Glomerular endothelial cell (primary cell): ENCODE measurements at regions not wholly inside any gene's neighbourhood (a gene's known extent, or its start where the extent isn't known, plus 50 kb on each side); places are given as distances from the start of the nearest gene placed in this dataset.
A peak's percentile ranks its signal among the peaks of the same experiment; 100 is the strongest.

Source experiments
- DNase-seq: peaks from one replicate; pipeline ENCODE4 v3.0.0-alpha.2; 2011; ENCODE audit warnings: low read depth, low spot score; ENCODE audit errors: extremely low read depth

DNA sequence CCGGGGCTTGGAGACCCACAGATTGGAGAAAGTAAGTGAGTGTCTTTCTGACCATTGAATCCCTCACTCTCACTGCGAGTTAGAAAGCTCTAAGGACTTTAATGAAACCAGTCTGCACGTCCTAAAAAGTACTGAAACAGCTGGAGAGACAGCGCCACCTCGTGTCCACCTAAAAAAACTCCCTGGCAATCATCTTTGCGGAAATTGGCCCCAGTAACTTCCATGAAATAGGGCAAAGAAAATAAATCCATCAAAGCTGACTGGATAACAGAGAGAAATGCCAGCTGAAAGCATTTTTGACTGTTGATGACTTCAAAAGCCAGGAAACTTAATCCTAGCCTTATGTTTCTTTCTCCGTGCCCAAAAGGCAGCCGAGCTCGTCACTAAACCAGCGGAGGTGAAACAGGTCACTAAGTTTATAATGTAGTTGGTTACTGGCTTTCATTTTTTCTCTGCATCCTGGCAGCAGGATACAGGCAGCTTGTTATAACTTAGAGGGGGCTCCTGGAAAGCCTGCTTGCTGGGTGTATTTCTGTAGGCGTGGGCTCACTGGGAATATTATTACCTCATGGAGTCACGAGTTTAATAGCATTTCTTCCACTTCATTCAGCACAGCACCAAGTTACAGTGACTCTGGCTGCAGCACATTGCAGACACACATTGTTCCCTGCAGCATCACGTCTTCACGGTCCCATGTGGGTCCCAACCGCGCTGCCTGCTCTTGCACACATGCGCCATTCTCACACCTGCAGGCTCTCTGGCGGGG lies 266.5 kb downstream of the HRH4 start:
- DNase-seq = peak; percentile 51

DNA sequence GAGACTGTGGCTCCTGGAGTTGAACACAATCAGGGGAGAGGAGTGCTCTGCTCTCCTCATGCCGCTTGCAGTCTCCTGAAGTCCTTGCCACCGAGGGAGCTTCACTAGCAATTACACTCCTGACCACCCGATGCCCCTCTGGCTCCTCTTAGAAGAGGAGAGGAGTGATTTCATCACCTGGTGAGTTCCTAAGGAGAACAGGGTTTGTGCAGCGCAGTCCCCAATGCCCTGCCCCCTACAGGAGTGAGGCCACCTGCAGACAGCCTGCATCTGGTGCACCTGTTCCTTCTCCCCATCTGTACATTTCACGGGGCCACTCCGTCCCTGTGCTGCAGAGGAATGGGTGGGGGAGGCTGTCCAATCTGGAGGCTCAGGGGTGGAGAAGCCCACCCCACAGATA lies 267.2 kb downstream of the HRH4 start:
- no peak for DNase-seq

DNA sequence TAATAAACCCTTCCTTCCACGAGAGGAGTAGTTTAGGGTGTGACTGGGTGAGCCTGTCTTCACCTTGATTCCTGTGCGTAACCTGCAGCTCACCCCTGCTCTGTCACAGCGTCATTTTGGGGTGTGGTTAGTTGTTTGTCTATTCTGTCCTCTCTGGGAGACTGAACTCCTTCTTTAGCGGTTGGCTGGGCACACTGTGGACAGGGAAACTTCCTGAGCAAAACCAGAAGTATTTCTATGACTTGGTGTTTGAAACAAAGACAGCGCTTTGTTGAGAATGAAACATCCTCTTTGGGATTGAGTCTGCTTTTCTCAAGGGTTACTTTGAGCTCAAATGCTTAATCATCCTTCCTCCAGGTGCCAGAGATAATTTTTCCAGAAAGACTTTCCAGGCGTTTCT lies 270.7 kb downstream of the HRH4 start:
- no peak for DNase-seq

DNA sequence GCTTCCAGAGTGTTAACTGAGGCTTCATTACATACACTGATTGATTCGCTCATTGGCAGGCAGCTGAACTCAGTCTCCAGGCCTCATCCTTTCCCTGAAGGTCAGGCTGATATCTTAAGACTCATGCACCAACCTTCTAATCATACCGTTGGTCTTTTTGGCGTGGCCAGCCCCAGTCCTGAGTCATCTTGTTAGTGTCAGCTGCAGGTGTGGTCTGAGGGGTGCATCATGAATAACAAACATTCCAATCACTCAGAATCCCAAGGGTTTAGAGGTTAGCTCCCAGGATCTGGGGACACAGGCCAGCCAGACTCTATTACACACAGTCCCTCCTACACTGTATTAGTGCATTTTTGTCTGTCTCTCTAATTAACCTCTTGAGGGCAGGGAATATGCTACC lies 271.5 kb downstream of the HRH4 start:
- no peak for DNase-seq

DNA sequence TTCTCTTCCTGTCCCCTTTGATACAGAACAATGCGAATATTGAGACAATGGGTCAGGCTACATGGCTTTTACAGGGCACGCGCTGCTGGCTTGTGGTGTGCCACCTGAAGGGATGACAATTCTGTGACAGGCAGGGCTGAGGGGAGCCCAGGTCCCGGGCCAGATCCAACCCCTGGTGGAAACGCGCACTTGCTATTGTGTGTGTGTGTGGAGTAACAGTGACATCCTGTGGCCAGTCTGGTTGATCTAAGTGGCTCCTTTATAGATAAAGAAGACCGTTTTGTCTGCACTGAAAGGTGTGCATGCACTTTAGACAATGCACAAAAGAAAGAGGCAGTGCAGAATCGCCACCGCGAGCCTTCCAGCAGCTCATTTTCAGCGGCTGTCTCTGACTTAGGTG lies 273.6 kb downstream of the HRH4 start:
- no peak for DNase-seq

DNA sequence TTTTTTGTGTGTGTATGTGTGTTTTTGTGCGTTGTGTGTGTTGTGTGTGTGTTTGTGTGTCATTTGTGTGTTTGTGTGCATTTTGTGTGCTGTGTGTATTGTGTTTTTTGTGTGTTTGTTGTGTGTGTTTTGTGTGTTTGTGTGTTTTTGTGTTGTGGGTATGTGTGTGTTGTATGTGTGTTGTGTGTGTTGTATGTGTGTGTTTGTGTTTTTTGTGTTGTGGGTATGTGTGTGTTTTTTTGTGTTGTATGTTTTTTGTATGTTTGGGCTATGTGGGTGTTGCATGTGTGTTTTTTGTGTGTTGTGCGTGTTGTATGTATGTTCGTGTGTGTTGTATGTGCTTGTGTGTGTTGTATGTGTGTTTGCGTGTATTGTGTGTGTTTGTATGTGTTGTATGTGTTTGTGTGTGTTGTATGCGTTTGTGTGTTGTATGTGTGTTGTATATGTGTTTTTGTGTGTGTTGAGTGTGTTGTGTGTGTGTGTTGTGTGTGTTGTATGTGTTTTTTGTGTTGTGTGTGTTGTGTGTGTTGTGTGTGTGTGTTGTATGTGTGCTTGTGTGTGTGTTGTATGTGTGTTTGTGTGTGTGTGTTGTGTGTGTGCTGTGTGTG lies 275.3 kb downstream of the HRH4 start:
- DNase-seq = no peak

DNA sequence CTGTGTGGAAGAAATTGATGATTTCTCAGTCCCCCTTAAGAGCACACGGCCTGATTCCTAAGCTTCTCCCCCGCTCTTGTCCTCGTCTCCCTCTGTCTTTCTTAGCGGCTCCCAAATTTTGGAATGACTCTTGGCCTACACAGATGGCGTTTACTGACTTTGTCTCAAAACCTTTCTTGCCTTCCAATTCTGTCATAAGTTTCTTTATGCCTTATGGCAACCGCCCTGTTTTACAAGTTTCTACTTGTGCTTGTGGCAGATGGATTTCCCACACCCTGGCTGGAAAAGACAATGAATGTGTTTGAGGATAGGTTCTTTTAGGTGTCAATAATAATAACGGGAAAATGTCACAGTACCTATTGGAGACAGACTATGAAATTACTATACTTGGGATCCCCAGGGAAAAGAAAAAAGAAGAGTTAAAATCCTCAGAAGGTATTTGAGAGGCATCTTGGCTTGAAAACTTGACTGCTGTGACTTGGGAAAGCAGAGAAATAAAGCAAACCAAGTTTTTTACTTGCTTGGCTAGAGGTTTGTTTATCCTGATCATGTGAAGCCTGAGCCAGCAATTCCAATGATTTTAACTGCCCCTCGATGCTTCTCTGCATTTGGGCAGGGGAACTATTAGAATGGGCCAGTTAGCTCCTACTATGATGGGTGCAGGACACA lies 276.4 kb downstream of the HRH4 start:
- no peak for DNase-seq

DNA sequence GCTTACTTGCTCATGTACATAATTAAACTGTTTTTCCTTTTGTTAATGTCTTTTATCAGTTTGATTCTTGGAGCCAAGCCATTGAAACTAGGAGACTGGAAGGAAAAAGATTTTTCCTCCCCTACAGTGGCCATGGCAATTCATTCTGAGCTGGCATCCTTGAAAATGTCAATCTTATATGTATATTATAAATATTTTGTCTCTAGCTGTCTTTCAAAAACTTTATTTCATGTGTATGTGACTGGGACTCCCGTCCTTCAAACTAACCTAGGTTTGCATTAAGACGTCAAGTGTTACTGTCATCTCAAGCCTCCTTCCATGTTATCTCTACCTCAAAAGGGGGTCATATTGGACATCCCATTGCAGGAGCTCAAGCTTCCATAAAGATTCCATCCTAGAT lies 280.4 kb downstream of the HRH4 start:
- no peak for DNase-seq

DNA sequence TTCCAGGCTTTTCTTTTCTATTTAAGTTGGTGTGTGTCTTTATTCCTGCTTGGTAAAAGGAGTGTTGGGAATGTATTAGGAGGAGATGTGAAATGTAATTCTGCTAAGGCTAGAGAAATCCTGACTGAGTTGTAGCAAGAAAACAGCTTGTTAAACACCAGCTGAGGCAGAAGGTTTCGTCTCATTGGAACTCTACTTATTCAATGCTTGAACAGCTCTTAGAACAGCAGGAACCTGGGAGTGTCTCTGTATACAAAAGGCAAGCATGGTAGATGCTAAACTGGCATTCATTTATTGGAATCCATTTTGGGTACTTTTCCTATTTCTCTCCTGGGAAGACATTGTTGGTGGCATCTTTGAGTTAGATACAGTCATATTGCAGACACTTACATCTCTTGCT lies 280.9 kb downstream of the HRH4 start:
- no peak for DNase-seq

DNA sequence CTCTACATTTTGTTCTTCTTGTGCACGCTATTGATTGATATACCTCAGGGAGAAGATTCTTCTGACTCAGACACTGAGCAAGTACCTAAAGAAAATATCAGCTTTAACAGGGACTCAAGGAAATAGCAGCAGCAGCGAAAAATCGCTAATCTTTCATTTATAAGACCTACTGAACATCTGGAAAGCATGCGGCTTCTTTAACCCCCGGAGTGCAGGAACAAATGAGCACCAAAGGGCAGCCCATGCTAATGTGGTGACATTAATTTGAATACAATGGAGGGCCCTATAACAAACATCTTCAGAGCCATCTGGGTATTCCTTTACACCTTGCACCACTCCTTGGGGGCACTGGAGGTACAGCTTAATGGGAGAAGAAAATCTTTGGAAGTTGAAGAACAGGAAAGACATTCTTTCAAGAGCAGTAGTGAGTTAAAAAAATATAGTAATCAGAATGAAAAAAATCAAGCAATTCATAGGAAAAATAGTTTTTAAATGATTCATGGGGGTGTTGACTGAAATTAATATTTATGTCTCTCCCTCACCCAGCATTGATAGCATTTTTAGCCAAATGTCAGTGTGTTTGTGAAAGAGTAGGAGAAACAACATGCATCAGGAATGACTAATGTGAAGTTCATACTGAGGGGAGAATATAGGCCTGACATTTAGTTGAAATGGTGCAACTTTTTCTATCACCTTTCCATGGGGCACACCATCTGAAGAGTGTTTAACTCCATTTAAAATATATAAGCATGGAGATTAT lies 281.7 kb downstream of the HRH4 start:
- DNase-seq = no peak

DNA sequence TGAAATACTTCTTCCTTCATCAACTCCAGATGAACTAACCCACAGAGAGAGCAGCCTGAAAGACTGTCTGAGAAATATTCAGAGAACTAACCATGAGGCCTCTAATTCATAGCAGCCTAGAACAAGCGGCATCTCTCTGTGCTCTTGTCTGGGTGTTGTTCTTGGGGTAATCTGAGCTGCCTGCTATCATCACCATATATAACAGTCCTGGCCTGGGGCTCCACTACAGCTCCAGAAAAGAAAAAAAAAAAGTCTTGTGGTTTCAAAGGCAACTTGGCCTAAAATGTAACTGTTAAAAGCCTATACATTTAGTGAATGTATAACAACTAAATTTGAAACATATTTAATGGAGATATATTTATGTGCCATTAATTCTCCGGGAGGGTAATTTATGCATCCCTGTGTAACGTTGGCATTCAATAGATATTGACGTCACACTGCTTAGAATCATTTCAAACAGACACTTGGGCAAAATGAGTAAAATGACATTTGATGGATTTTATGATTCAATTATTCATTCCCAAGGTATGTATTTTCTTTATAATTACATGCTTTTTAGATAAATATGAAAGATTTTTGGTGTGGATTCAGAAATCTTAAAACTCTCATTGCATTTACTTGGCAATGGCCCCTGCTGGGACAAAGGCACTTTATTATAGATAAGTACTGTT lies 294.3 kb downstream of the HRH4 start:
- DNase-seq = no peak

DNA sequence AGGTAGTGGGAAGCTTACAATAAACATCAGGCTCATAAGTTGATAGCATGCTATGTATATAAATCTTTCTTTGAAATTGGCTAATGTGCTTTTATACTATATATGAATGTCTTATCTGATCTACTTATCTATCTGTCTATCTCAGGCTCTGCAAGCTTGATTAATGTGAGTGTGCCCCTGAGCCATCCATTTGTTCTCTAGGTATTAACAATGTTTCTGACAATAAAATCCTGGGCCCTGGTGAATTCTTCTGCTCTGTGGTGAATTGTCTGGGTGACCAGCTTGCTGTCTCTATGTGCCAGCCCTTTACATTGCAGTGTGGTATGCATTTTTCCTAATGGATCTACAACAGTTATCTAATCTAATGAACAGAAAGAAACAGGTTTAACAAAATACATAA lies 295.9 kb downstream of the HRH4 start:
- DNase-seq = no peak

DNA sequence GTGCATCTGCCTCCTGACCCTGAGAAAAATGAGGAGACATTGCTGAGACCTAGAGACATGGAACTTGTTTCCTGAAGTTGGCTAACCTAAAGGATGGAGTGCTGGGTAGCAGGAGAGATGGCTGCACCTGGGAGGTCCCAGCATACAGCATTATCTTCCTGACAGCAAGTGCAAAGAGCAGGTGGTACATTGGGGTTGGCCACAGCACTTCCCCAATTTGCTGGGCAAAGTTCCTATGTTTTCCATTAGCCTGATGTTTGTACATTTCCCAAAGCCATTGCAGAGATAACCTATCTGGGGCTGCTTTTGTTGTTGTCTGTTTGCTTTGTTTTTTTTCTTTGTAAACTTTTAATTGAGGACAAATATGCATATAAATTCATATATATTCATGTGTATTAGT lies 296.7 kb downstream of the HRH4 start:
- DNase-seq = no peak

DNA sequence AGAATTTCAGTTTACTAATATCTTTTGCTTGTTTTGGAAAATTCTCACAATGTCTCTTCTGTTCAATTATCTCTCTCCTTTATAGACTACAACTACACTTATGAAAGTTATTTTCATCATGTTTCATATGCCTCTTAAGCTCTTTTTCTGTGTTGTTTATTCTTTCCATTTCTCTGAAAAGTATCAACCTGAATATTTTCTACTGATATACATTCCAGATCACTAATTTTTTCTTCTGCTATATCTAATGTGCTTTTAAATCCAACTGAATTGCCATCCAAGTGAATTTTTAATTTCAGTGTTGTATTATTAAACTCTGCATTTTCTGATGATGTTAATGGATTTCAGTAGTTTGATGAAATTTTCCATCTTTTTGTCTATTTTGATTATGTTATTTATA lies 301.3 kb downstream of the HRH4 start:
- DNase-seq = no peak

DNA sequence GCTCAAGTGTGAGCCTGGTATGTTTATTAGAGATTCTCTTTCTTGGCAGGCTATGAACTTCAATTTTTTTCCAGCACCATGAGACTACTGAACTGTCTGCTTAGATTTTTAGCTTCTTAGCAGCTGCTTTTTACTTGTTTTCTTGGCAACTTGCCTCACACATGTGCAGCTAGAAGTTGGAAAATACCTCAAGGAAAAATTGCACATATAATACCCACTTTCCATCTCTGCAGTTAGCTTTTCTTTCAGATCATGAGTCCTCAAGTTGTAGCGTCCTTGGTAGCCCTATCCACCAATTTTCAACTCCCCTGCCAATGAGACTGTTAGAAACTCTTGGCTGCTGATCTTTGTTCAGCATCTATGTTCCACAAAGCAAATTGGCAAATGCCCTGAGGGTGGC lies 302.1 kb downstream of the HRH4 start:
- no peak for DNase-seq

DNA sequence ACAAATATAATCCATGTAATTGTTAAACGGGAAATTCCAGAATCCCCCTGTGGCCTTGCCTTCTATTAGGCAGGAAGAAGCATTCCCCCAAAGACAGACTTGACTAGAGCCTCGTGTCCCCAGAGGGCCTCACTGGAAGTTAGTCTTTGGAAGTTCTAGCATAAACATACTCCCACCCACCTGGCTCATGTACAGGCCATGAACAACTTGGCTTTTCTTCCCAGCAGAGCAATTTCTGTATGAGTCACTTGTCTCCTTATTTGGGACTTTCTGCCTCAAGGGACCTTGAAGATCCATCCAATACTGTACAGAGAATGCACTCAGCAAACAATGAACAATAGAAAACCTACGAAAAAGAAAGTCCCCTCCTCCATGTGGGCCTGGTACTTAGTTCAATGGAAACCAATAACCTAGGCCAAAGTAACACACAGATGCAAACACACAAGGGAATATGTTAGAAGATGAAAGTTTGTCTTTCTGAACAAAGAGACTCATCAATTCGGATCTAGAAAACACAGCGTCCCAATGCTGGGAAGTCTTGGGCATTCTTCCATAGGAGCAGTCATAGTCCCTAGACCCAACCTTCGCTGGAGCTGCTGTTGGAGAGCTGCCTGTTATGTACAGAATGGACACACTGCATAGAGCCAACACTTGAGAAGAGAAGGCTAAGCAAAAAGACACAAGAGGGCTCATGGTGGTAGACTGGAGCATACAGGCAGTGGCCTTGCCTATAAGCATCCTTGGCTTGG lies 303.5 kb downstream of the HRH4 start:
- no peak for DNase-seq

DNA sequence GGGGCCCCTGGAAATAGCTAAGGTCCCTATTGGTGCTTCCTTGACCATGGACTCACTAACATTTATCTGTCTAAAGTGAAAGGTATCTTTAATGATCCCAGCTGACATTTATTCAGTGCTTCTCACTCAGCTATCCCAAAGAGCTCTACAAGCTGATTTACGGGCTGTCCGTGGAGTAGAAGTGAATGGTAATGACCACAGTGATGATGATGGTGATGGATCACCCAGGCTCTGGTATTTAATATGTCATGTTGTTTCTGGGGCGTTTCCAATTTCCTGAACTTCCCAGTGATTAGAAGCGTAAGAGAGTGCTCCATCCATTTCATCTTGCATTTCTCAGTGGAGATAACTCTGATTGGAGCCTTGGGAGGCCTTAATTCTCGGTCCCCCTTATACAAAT lies 304.3 kb downstream of the HRH4 start:
- DNase-seq = no peak

DNA sequence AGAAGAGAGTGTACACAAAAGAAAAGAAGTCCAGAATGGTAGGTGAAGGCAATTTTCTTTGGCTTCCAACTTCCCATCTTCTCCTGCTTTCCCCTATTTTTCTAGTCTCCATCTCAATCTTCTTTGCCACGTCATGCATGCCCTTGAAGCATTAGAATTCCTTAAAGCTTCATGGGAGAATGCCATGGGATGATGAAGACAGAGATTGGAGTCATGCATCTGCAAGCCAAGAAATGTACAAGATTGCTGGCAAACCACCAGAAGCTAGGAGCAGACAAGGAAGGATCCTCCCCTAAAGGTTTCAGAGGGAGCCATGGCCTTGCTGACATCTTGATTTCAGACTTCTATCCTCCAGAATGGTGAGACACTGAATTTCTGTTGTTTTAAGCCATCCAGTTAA lies 305.9 kb downstream of the HRH4 start:
- no peak for DNase-seq

DNA sequence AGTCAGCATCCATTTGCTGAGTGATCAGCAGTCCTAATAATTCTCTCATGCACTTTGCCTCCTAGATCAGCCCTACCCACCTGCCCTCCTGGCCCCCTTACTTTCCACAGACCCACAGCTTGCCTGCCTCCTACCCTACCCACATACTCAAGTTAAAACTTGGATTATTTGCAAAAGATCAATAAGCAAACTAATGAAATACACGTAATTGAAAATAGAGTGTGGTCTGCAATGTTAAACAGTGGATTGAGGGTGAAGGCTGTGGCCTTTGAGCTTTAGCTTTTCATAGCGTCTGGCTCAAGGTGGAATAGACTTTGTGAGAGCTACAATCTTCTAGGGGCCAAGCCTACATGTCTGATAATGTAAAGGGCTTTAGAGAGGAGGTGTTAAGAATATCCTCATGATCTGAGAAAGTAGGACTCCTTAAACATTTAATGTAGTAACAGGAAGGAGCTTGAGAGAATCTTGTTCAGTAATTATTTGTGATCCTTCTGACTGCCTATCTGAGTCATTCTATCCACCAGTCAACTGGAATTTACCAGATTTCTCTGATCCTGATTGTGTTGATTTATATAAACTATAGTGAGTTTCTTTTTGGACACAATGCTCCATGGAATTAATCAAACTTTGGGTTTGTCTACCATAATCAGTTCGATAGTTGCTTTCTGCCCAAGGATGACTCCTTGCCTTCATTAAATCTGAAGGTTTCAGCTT lies 310.0 kb downstream of the HRH4 start:
- DNase-seq = no peak

DNA sequence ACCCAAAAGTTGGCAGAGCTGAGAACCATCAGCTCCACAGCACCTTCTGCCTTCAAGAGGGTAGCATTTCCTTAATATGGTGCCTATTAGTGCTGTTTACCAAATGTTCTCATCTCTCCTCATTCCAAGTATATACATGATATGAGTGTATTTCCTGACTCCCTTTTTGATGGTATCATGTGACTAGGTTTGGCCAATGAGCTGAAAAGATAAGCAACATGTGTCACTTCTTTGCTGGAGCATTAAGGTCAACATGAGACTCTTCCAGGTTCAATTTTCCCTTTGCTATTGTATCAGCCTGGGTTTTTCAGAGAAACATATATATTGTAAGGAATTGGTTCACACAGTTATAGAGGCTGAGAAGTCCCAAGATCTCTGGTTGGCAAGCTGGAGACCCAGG lies 310.9 kb downstream of the HRH4 start:
- no peak for DNase-seq
